ENCODE measurements at regions not wholly inside any gene's neighbourhood (a gene's known extent, or its start where the extent isn't known, plus 50 kb on each side); places are given as distances from the start of the nearest gene placed in this dataset.

- no peak for DNase-seq (ENCODE audit: low read depth)
Observed at GRCh38 chr2:59314031-59314766, 1073.1 kb upstream of the FANCL start.

- no peak for DNase-seq (ENCODE audit: low read depth)
Observed at GRCh38 chr2:59312967-59313940, 1072.1 kb upstream of the FANCL start.

- DNase-seq (ENCODE audit: low read depth), result no peak
Observed at GRCh38 chr2:59312029-59312428, 1070.9 kb upstream of the FANCL start.

GRCh38 chr2:59308108-59308507, 1067.0 kb upstream of the FANCL start:
- no peak for DNase-seq (ENCODE audit: low read depth)

- DNase-seq (ENCODE audit: low read depth), result no peak
Observed at GRCh38 chr2:59307196-59307595, 1066.1 kb upstream of the FANCL start.

GRCh38 chr2:59303272-59303671, 1062.1 kb upstream of the FANCL start:
- no peak for DNase-seq (ENCODE audit: low read depth)

- no peak for DNase-seq (ENCODE audit: low read depth)
Observed at GRCh38 chr2:59302683-59303082, 1061.6 kb upstream of the FANCL start.

GRCh38 chr2:59301466-59302402, 1060.6 kb upstream of the FANCL start:
- no peak for DNase-seq (ENCODE audit: low read depth)

- no peak for DNase-seq (ENCODE audit: low read depth)
Observed at GRCh38 chr2:59297816-59298215, 1056.7 kb upstream of the FANCL start.

- no peak for DNase-seq (ENCODE audit: low read depth)
Observed at GRCh38 chr2:59296279-59296678, 1055.2 kb upstream of the FANCL start.

GRCh38 chr2:59295524-59296162, 1054.5 kb upstream of the FANCL start:
- no peak for DNase-seq (ENCODE audit: low read depth)

GRCh38 chr2:59288771-59289170, 1047.6 kb upstream of the FANCL start:
- no peak for DNase-seq (ENCODE audit: low read depth)

- DNase-seq (ENCODE audit: low read depth), result no peak
Observed at GRCh38 chr2:59282374-59283057, 1041.4 kb upstream of the FANCL start.

- no peak for DNase-seq (ENCODE audit: low read depth)
Observed at GRCh38 chr2:59277671-59278070, 1036.5 kb upstream of the FANCL start.

- no peak for DNase-seq (ENCODE audit: low read depth)
Observed at GRCh38 chr2:59276917-59277316, 1035.8 kb upstream of the FANCL start.

- DNase-seq (ENCODE audit: low read depth), result no peak
Observed at GRCh38 chr2:59276033-59276432, 1034.9 kb upstream of the FANCL start.

GRCh38 chr2:59266453-59266852, 1025.3 kb upstream of the FANCL start:
- no peak for DNase-seq (ENCODE audit: low read depth)

- no peak for DNase-seq (ENCODE audit: low read depth)
Observed at GRCh38 chr2:59259913-59260312, 1018.8 kb upstream of the FANCL start.

GRCh38 chr2:59256290-59256689, 1015.2 kb upstream of the FANCL start:
- DNase-seq (ENCODE audit: low read depth), result no peak

GRCh38 chr2:59254279-59254678, 1013.2 kb upstream of the FANCL start:
- DNase-seq (ENCODE audit: low read depth), result no peak

- DNase-seq (ENCODE audit: low read depth), result no peak
Observed at GRCh38 chr2:59250307-59250677, 1009.2 kb upstream of the FANCL start.
